ENCODE measurements at regions not wholly inside any gene's neighbourhood (a gene's known extent, or its start where the extent isn't known, plus 50 kb on each side); places are given as distances from the start of the nearest gene placed in this dataset.
"Not testable (repeated sequence)": the region's sequence is repeated elsewhere in the genome, so short reads cannot be mapped to it uniquely, and the experiment has no call there.

DNA sequence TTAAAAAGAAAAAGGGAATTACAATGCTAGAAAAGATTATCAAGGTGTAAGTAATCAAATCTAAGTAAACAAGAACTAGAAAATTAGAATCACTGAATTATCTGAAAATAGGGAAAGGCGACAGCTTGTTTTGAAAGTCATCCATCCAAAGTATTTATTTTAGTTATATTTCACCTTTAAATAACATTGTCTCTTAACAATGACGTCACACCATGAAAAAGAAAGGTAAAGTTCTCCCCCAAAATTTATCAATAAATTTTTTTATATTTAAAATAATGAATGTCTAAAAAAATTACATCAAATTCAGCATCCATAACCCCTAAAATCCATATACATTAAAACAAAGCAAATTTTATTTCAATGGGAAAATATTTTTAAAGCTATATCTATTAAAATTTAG lies 223.2 kb downstream of the RERGL start:
- Histone ChIP-seq H3K4me2 (replicated peaks; ENCODE audit: extremely low read depth, low read length, poor library complexity, severe bottlenecking) (no peak overlapping the region), H4K20me1 (ENCODE audit: insufficient read depth, low read length) (no peaks in the 10 kb centered on the region), H2AFZ (ENCODE audit: insufficient read depth, low read depth, low read length, poor library complexity, severe bottlenecking) (no peak overlapping the region), H3K79me2 (ENCODE audit: insufficient read depth, low read length) (no peaks in the 10 kb centered on the region), H3K9me3 (replicated peaks in 1 of 2; ENCODE audit: control insufficient read depth in 1 of 2, insufficient read depth in 1 of 2, low read length in 2 of 2) (peaks cover 16 to 22% of the 10 kb centered on the region in 2 donors), H3K36me3 (replicated peaks in 1 of 2; ENCODE audit: control insufficient read depth in 1 of 2, insufficient read depth in 2 of 2, low read length in 2 of 2) (no peaks in the 10 kb centered on the region), H3K4me3 (replicated peaks in 1 of 3; ENCODE audit: low read depth in 2 of 3, low read length in 3 of 3) (no peak overlapping the region), H3K4me1 (ENCODE audit: control insufficient read depth in 1 of 2, insufficient read depth in 2 of 2, low read length in 2 of 2) (no peaks in the 10 kb centered on the region), H3K9ac (ENCODE audit: insufficient read depth, low read length, poor library complexity, severe bottlenecking) (no peak overlapping the region), H3K27ac (ENCODE audit: low read depth in 1 of 2, low read length in 2 of 2) (no peak overlapping the region), H3K27me3 (ENCODE audit: control insufficient read depth in 2 of 2, insufficient read depth in 2 of 2, low read length in 2 of 2) (no peaks in the 10 kb centered on the region)
- intact Hi-C loops (cut with micrococcal nuclease): no loop called here
- no peak overlapping the region for H3K4me3 Mint-ChIP-seq
- TF ChIP-seq, protein P1, sequence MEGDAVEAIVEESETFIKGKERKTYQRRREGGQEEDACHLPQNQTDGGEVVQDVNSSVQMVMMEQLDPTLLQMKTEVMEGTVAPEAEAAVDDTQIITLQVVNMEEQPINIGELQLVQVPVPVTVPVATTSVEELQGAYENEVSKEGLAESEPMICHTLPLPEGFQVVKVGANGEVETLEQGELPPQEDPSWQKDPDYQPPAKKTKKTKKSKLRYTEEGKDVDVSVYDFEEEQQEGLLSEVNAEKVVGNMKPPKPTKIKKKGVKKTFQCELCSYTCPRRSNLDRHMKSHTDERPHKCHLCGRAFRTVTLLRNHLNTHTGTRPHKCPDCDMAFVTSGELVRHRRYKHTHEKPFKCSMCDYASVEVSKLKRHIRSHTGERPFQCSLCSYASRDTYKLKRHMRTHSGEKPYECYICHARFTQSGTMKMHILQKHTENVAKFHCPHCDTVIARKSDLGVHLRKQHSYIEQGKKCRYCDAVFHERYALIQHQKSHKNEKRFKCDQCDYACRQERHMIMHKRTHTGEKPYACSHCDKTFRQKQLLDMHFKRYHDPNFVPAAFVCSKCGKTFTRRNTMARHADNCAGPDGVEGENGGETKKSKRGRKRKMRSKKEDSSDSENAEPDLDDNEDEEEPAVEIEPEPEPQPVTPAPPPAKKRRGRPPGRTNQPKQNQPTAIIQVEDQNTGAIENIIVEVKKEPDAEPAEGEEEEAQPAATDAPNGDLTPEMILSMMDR (IDR thresholded peaks at IDR 0.05): no peak
- no peaks in the 10 kb centered on the region for H3K27me3 Mint-ChIP-seq (ENCODE audit: low read depth in 3 of 3)
- H3K9me3 Mint-ChIP-seq: peaks cover 8 to 23% (median 17%) of the 10 kb centered on the region in 7 donors
- WGBS (ENCODE audit: insufficient coverage): no CpG with 5 or more reads among the region's 2 CpGs
- DNase-seq: no peak
- no peak overlapping the region for H3K27ac Mint-ChIP-seq
- H3K36me3 Mint-ChIP-seq: no peaks in the 10 kb centered on the region
- no peaks in the 10 kb centered on the region for H3K4me1 Mint-ChIP-seq

DNA sequence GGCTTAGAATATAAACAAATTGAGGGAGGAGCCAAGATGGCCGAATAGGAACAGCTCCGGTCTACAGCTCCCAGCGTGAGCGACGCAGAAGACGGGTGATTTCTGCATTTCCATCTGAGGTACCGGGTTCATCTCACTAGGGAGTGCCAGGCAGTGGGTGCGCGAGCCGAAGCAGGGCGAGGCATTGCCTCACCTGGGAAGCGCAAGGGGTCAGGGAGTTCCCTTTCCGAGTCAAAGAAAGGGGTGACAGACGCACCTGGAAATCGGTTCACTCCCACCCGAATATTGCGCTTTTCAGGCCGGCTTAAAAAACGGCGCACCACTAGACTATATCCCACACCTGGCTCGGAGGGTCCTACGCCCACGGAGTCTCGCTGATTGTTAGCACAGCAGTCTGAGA lies 234.4 kb downstream of the RERGL start:
- 100% methylated on average over 8 of the region's 24 CpGs for WGBS (ENCODE audit: insufficient coverage)
- H3K4me2 ChIP-seq (replicated peaks; ENCODE audit: extremely low read depth, low read length, poor library complexity, severe bottlenecking): not testable (repeated sequence)

More for the DNA sequence above, 234.4 kb downstream of the RERGL start:
- H3K9me3 ChIP-seq (replicated peaks in 1 of 2; ENCODE audit: control insufficient read depth in 1 of 2, insufficient read depth in 1 of 2, low read length in 2 of 2): peaks cover 3 to 21% of the 10 kb centered on the region in 2 donors
- H3K9ac ChIP-seq (ENCODE audit: insufficient read depth, low read length, poor library complexity, severe bottlenecking); H4K20me1 ChIP-seq (ENCODE audit: insufficient read depth, low read length); H3K36me3 Mint-ChIP-seq; H3K4me1 ChIP-seq (ENCODE audit: control insufficient read depth in 1 of 2, insufficient read depth in 2 of 2, low read length in 2 of 2); H3K4me1 Mint-ChIP-seq; intact Hi-C loops (cut with micrococcal nuclease); H3K79me2 ChIP-seq (ENCODE audit: insufficient read depth, low read length); H3K36me3 ChIP-seq (replicated peaks in 1 of 2; ENCODE audit: control insufficient read depth in 1 of 2, insufficient read depth in 2 of 2, low read length in 2 of 2); H2AFZ ChIP-seq (ENCODE audit: insufficient read depth, low read depth, low read length, poor library complexity, severe bottlenecking); H3K27ac ChIP-seq (ENCODE audit: low read depth in 1 of 2, low read length in 2 of 2); H3K27me3 Mint-ChIP-seq (ENCODE audit: low read depth in 3 of 3); H3K27me3 ChIP-seq (ENCODE audit: control insufficient read depth in 2 of 2, insufficient read depth in 2 of 2, low read length in 2 of 2); H3K4me3 ChIP-seq (replicated peaks in 1 of 3; ENCODE audit: low read depth in 2 of 3, low read length in 3 of 3); H3K4me3 Mint-ChIP-seq; DNase-seq: not testable (repeated sequence)
- H3K27ac Mint-ChIP-seq: peak overlapping the region in 1 of 7 donors; percentile 18
- peaks cover 0 to 14% (median 11%) of the 10 kb centered on the region in 7 donors for H3K9me3 Mint-ChIP-seq

Measured in CD14-positive monocyte (primary cell).